Thymus (tissue), 11 donors: ENCODE measurements at regions not wholly inside any gene's neighbourhood (a gene's known extent, or its start where the extent isn't known, plus 50 kb on each side); places are given as distances from the start of the nearest gene placed in this dataset.

ENCODE experiments used
- DNase-seq, 9 donors: peaks; one replicate each; pipeline ENCODE4 v3.0.0-alpha.2; 2013; ENCODE audit warnings: low spot score in 9 of 9, low read depth in 6 of 9, missing footprints in 1 of 9
- H3K27ac ChIP-seq, 2 donors: one replicate each; pipeline ENCODE4 v1.5.1; 2013; ENCODE audit warnings: control low read depth in 1 of 2, low read depth in 1 of 2, low read length in 1 of 2, mild to moderate bottlenecking in 1 of 2, moderate library complexity in 1 of 2
- H3K27me3 ChIP-seq, 2 donors: one replicate each; pipeline ENCODE4 v1.5.1; 2013; ENCODE audit warnings: low read length in 1 of 2; ENCODE audit not compliant: control insufficient read depth in 2 of 2, insufficient read depth in 1 of 2
- H3K36me3 ChIP-seq, 2 donors: one replicate each; pipeline ENCODE4 v1.5.1; 2013; ENCODE audit warnings: low read length in 1 of 2, mild to moderate bottlenecking in 1 of 2, moderate library complexity in 1 of 2; ENCODE audit not compliant: control insufficient read depth in 2 of 2, insufficient read depth in 2 of 2
- H3K4me1 ChIP-seq, 2 donors: one replicate each; pipeline ENCODE4 v1.5.1; 2013; ENCODE audit warnings: low read length in 2 of 2; ENCODE audit not compliant: control insufficient read depth in 2 of 2, insufficient read depth in 2 of 2
- H3K4me3 ChIP-seq, 2 donors: one replicate each; pipeline ENCODE4 v1.5.1; 2013; ENCODE audit warnings: low read length in 2 of 2, control low read depth in 1 of 2, mild to moderate bottlenecking in 1 of 2
- H3K9me3 ChIP-seq, 2 donors: one replicate each; pipeline ENCODE4 v1.5.1; 2013; ENCODE audit warnings: low read length in 1 of 2, mild to moderate bottlenecking in 1 of 2; ENCODE audit not compliant: control insufficient read depth in 2 of 2, insufficient read depth in 1 of 2
- WGBS: extraction: QIAGEN DNeasy Blood & Tissue Kit; methylation state at CpG from one replicate; pipeline ENCODE4 v1.1.7; 2013; 5-methylcytosine and 5-hydroxymethylcytosine counted together
- donor health status: healthy.

DNA sequence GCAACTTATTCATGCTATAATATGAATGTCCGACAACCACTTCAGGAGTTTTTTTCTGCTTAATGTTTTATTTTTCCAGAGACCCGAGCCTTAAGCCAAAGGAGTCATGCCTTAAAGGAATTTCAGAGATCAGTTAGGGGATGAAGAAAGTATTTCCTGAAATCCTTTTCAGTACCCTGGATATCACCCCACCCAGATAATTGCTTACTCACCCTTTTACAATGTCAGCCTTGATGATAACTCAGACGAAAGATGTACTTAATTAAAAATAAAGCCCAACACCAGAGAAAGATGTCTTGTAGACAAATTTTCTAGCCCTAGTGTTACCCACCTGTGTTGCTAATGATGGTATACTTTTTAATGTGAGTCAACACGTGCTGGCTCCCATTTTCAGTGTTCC is 124.1 kb downstream of the XCL2 start:
- Histone ChIP-seq H3K27ac (no peak overlapping the region), H3K4me1 (no peaks in the 10 kb centered on the region), H3K4me3 (no peak overlapping the region), H3K36me3 (no peaks in the 10 kb centered on the region), H3K9me3 (no peaks in the 10 kb centered on the region), H3K27me3 (no peaks in the 10 kb centered on the region)
- no peak for DNase-seq
- WGBS: 96% methylated on average over 4 of the region's 4 CpGs

- H3K27me3 ChIP-seq: no peaks in the 10 kb centered on the region
- no peaks in the 10 kb centered on the region for H3K4me1 ChIP-seq
- H3K4me3 ChIP-seq: no peak overlapping the region
- H3K27ac ChIP-seq: no peak overlapping the region
- DNase-seq: no peak
- 97% methylated on average over 4 of the region's 4 CpGs for WGBS
- H3K36me3 ChIP-seq: no peaks in the 10 kb centered on the region
- H3K9me3 ChIP-seq: no peaks in the 10 kb centered on the region
Observed at GRCh38 chr1:168416220-168416619, 127.6 kb downstream of the XCL2 start.

DNA sequence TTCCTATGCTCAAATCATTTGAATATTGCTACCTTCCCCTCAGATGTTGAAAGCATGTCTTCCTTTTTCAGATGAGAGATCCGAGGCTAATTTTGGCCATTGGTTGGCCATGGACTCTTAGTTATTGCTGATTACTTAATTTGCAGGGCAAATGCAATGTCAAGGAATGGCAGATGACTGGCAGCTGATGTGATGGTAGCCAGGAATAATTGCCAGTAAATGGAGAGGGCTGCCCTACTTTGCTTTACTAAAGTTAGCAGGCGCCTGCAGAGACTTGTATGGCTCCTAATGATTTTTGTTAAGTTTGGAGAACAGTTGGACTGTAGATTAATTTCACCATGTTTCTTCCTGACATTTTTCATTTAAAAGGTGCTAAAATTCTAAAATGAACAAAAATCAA is 128.9 kb downstream of the XCL2 start:
- no peak overlapping the region for H3K27ac ChIP-seq
- no peaks in the 10 kb centered on the region for H3K9me3 ChIP-seq
- H3K4me3 ChIP-seq: no peak overlapping the region
- no peaks in the 10 kb centered on the region for H3K27me3 ChIP-seq
- H3K4me1 ChIP-seq: no peaks in the 10 kb centered on the region
- H3K36me3 ChIP-seq: no peaks in the 10 kb centered on the region
- over 99% methylated on average over 2 of the region's 2 CpGs for WGBS
- DNase-seq: no peak

DNA sequence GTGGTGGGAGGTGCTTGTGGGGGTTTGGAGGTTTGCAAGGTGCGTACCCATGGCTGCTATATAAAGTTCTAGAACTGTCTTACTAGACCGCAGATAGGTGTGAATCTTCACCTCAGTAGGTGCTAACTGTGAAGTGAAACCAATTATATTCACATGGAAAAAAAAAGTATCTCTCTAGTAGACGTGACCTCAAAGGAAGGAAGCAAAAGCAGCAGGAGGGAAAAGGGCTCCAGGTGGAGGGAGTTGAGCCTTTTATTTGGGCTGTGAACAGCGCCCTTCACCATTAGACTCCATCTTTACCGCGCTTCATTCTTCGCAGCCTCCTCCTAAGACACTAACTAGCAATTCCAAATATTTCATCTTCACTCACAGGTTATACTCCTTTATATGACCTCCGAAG is 129.8 kb downstream of the TBX19 start:
- no peak for DNase-seq
- H3K36me3 ChIP-seq: no peaks in the 10 kb centered on the region
- no peaks in the 10 kb centered on the region for H3K27me3 ChIP-seq
- no peak overlapping the region for H3K4me3 ChIP-seq
- H3K27ac ChIP-seq: no peak overlapping the region
- H3K4me1 ChIP-seq: no peaks in the 10 kb centered on the region
- WGBS: 84% methylated on average over 8 of the region's 8 CpGs
- no peaks in the 10 kb centered on the region for H3K9me3 ChIP-seq

GRCh38 chr1:168408884-168409283 is 128.2 kb downstream of the TBX19 start:
- WGBS: 91% methylated on average over 3 of the region's 3 CpGs
- Histone ChIP-seq H3K4me1 (no peaks in the 10 kb centered on the region), H3K27me3 (no peaks in the 10 kb centered on the region), H3K27ac (no peak overlapping the region), H3K36me3 (no peaks in the 10 kb centered on the region), H3K4me3 (no peak overlapping the region), H3K9me3 (no peaks in the 10 kb centered on the region)
- DNase-seq: peak in 1 of 9 donors; percentile 15

- Histone ChIP-seq H3K27ac (no peak overlapping the region), H3K36me3 (no peaks in the 10 kb centered on the region), H3K27me3 (no peaks in the 10 kb centered on the region), H3K4me1 (no peaks in the 10 kb centered on the region), H3K9me3 (no peaks in the 10 kb centered on the region), H3K4me3 (no peak overlapping the region)
- WGBS: 99% methylated on average over 3 of the region's 3 CpGs
- DNase-seq: no peak
Observed at GRCh38 chr1:168408539-168408865, 127.8 kb downstream of the TBX19 start.

DNA sequence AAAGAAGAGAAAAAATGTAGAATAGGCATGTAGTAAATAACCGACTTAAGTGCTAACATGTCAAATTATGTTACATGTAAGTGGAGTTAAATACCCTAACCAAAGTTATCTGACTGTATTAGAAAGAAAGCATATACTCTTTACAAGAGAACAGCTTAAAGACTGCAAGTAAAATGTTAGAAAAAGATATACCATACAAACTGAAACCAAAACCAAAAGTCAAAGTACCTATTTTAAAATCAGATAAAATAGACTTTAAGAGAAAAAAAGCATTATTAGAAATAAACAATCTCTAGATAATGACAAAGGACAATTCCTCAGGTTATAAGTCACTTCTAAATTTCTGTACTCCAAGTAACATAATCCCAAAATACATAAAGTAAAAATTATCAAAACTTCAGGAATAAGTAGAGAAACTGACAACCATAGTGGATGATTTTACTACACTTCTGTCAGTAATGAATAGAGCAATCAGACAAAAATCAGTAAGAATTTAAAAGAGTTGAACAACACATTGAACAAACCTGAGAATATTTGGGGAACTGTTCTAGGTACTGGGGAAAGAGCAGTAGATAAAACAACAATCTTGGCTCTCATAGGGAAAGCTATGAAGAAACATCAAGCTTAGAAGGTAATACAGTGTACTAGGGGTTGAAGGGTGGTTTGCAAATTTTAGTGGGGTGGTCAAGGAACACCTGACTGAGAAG is 127.3 kb downstream of the TBX19 start:
- Histone ChIP-seq H3K27me3 (no peaks in the 10 kb centered on the region), H3K27ac (no peak overlapping the region), H3K4me3 (no peak overlapping the region), H3K9me3 (no peaks in the 10 kb centered on the region), H3K4me1 (no peaks in the 10 kb centered on the region), H3K36me3 (no peaks in the 10 kb centered on the region)
- WGBS: 84% methylated on average over 1 of the region's 1 CpG
- no peak for DNase-seq

GRCh38 chr1:168405906-168406549 is 125.4 kb downstream of the TBX19 start:
- no peaks in the 10 kb centered on the region for H3K4me1 ChIP-seq
- no peak for DNase-seq
- no peaks in the 10 kb centered on the region for H3K36me3 ChIP-seq
- no peak overlapping the region for H3K4me3 ChIP-seq
- H3K9me3 ChIP-seq: no peaks in the 10 kb centered on the region
- 97% methylated on average over 3 of the region's 3 CpGs for WGBS
- no peaks in the 10 kb centered on the region for H3K27me3 ChIP-seq
- H3K27ac ChIP-seq: no peak overlapping the region

DNA sequence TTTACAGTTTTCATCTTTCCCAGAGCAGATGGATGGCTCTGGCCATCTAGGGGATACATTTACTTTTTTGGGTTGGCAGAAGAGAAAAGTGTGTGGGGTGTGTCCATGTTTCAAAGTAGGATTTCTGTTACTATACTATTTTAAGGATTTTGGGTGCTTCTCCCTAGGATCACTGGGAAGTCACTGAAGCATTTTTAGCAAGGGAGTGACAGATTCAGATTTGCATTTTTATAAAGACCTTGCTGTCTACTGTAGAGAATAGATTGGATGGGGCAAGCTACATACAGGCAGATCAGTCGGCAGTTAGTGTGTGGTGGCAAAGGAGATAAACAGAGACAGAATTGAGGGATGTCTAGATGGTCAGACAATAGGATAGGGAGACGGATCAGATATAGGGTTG is 122.5 kb downstream of the TBX19 start:
- Histone ChIP-seq H3K36me3 (no peaks in the 10 kb centered on the region), H3K27me3 (no peaks in the 10 kb centered on the region), H3K27ac (no peak overlapping the region), H3K4me3 (no peak overlapping the region), H3K9me3 (no peaks in the 10 kb centered on the region), H3K4me1 (no peaks in the 10 kb centered on the region)
- 94% methylated on average over 2 of the region's 2 CpGs for WGBS
- DNase-seq: no peak
